Calu3 (cell line): ENCODE measurements at regions not wholly inside any gene's neighbourhood (a gene's known extent, or its start where the extent isn't known, plus 50 kb on each side); places are given as distances from the start of the nearest gene placed in this dataset.

Source experiments
- BruUV-seq: library from RNA; stranded (reverse); fragments of 400-500 nt; replicated peaks from 2 replicates; lab custom pipeline; 2021; lab: Mats Ljungman, UMichigan
- CTCF ChIA-PET: fragments of 300-600 bp; sonication (Branson Sonifier 250); formaldehyde crosslinking; loops from one replicate; lab custom pipeline; 2022; ENCODE audit warnings: antibody characterized with exemption; lab: Charles Lee
- DNase-seq: peaks from one replicate; pipeline ENCODE4 v3.0.0; 2022
- H3K27ac Mint-ChIP-seq: one replicate; pipeline ENCODE4 v1.8.0; 2022; ENCODE audit warnings: mixed read lengths; ENCODE audit not compliant: unreplicated experiment
- H3K27me3 Mint-ChIP-seq: one replicate; pipeline ENCODE4 v1.8.0; 2022; ENCODE audit warnings: mixed read lengths; ENCODE audit not compliant: unreplicated experiment
- H3K36me3 Mint-ChIP-seq: one replicate; pipeline ENCODE4 v1.8.0; 2022; ENCODE audit warnings: mild to moderate bottlenecking, moderate library complexity, mixed read lengths; ENCODE audit not compliant: insufficient read depth, unreplicated experiment
- H3K4me1 Mint-ChIP-seq: one replicate; pipeline ENCODE4 v1.8.0; 2022; ENCODE audit warnings: mild to moderate bottlenecking, low read depth, mixed read lengths; ENCODE audit not compliant: unreplicated experiment
- H3K4me3 Mint-ChIP-seq: one replicate; pipeline ENCODE4 v1.8.0; 2022; ENCODE audit warnings: mild to moderate bottlenecking, low read depth, moderate library complexity, mixed read lengths; ENCODE audit not compliant: unreplicated experiment
- H3K9me3 Mint-ChIP-seq: one replicate; pipeline ENCODE4 v1.8.0; 2022; ENCODE audit warnings: low read depth, mixed read lengths; ENCODE audit not compliant: unreplicated experiment
- CTCF ChIP-seq: fragments of 200-600 bp; IDR thresholded peaks from one replicate; pipeline ENCODE4 v1.8.0; 2022; ENCODE audit warnings: antibody characterized with exemption; ENCODE audit not compliant: unreplicated experiment
- intact Hi-C: fragments of 100-400 bp; cut with micrococcal nuclease; formaldehyde crosslinking; loops from one replicate; pipeline ENCODE4 v1.10.0; 2022; ENCODE audit not compliant: unreplicated experiment

GRCh38 chr16:59654455-59654854 lies 920.3 kb upstream of the GOT2 start:
- no peak for TF ChIP-seq CTCF
- BruUV-seq: no TSS peak
- Mint-ChIP-seq H3K9me3 (peaks cover 16% of the 10 kb centered on the region), H3K27ac (no peak overlapping the region), H3K36me3 (no peaks in the 10 kb centered on the region), H3K27me3 (no peaks in the 10 kb centered on the region), H3K4me1 (no peaks in the 10 kb centered on the region), H3K4me3 (no peak overlapping the region)
- CTCF ChIA-PET: no interaction called here
- intact Hi-C loops: no loop called here
- DNase-seq: no peak

GRCh38 chr16:59651662-59652061 lies 917.5 kb upstream of the GOT2 start:
- TF ChIP-seq CTCF: no peak
- H3K4me3 Mint-ChIP-seq: no peak overlapping the region
- H3K4me1 Mint-ChIP-seq: no peaks in the 10 kb centered on the region
- DNase-seq: no peak
- H3K9me3 Mint-ChIP-seq: peaks cover 11% of the 10 kb centered on the region
- no peak overlapping the region for H3K27ac Mint-ChIP-seq
- H3K36me3 Mint-ChIP-seq: no peaks in the 10 kb centered on the region
- H3K27me3 Mint-ChIP-seq: no peaks in the 10 kb centered on the region
- intact Hi-C loops: no loop called here
- CTCF ChIA-PET: no interaction called here
- no TSS peak for BruUV-seq

GRCh38 chr16:59645194-59645593 lies 911.1 kb upstream of the GOT2 start:
- peaks cover 12% of the 10 kb centered on the region for H3K9me3 Mint-ChIP-seq
- DNase-seq: no peak
- H3K27ac Mint-ChIP-seq: no peak overlapping the region
- CTCF ChIA-PET: interaction anchor here (0.8 kb wide), 1 partner anchor 831 kb away, joined by 4 read pairs; no protein-coding TSS in a partner anchor
- TF ChIP-seq CTCF: no peak
- no peaks in the 10 kb centered on the region for H3K27me3 Mint-ChIP-seq
- no peaks in the 10 kb centered on the region for H3K4me1 Mint-ChIP-seq
- no TSS peak for BruUV-seq
- intact Hi-C loops: no loop called here
- no peak overlapping the region for H3K4me3 Mint-ChIP-seq
- H3K36me3 Mint-ChIP-seq: no peaks in the 10 kb centered on the region

- Mint-ChIP-seq H3K27ac (no peak overlapping the region), H3K9me3 (peaks cover 12% of the 10 kb centered on the region), H3K4me3 (no peak overlapping the region), H3K27me3 (no peaks in the 10 kb centered on the region), H3K36me3 (no peaks in the 10 kb centered on the region), H3K4me1 (no peaks in the 10 kb centered on the region)
- TF ChIP-seq CTCF: no peak
- no peak for DNase-seq
- intact Hi-C loops: no loop called here
- BruUV-seq: no TSS peak
- CTCF ChIA-PET: no interaction called here
Measured at GRCh38 chr16:59635674-59636073, 901.6 kb upstream of the GOT2 start.
